Urothelium cell line (cell line): ENCODE measurements at regions not wholly inside any gene's neighbourhood (a gene's known extent, or its start where the extent isn't known, plus 50 kb on each side); places are given as distances from the start of the nearest gene placed in this dataset.
"Not testable (repeated sequence)": the region's sequence is repeated elsewhere in the genome, so short reads cannot be mapped to it uniquely, and the experiment has no call there.

Source experiments
- DNase-seq: peaks from one replicate; pipeline ENCODE4 v3.0.0; 2011; ENCODE audit warnings: low spot score, mixed read lengths
- FAIRE-seq: peaks from 2 replicates; lab custom pipeline; 2011; peaks lifted over from hg19 to GRCh38; lab: Jason Lieb, UNC

- FAIRE-seq, DNase-seq: not testable (repeated sequence)
Measured at GRCh38 chr21:10424097-10424886, 97.1 kb upstream of the TPTE start.

GRCh38 chr21:10424887-10425145 lies 96.6 kb upstream of the TPTE start:
- not testable (repeated sequence) for FAIRE-seq, DNase-seq

- FAIRE-seq (no peak), DNase-seq (no peak)
Measured at GRCh38 chr21:10425856-10426255, 95.5 kb upstream of the TPTE start.

DNA sequence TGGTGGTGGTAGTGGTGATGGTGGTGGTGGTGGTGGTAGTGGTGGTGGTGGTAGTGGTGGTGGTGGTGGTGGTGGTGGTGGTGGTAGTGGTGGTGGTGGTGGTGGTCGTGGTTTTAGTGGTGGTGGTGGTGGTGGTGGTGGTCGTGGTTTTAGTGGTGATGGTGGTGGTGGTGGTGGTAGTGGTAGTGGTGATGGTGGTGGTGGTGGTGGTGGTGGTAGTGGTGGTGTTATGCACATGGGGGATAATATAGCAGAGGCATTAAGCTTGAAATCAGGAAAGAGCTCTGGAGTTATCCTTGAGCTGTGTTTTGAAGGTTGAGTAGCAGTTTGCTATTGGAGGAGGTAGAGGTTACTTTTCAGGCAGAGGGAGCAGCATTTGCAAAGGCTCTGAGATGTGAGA lies 94.6 kb upstream of the TPTE start:
- not testable (repeated sequence) for FAIRE-seq, DNase-seq

DNA sequence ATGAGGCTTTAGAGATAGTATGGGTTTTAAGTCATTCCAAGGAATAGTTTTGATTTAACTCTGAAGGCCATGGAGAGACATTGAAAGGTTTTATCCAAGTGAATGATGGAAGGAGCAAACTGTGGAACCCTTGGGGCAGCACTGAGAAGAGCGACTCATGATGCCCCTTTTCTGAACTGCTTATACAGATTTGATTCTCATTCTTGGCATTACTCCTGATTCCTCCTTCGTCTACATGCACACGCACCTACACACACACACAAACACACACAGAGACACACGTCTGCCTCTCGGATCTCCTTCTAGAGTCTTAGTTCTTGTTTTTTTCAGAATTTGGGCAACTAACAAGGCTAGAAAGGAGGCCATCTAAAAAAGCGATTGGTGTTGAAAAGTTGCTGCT lies 94.1 kb upstream of the TPTE start:
- DNase-seq, FAIRE-seq: not testable (repeated sequence)

DNA sequence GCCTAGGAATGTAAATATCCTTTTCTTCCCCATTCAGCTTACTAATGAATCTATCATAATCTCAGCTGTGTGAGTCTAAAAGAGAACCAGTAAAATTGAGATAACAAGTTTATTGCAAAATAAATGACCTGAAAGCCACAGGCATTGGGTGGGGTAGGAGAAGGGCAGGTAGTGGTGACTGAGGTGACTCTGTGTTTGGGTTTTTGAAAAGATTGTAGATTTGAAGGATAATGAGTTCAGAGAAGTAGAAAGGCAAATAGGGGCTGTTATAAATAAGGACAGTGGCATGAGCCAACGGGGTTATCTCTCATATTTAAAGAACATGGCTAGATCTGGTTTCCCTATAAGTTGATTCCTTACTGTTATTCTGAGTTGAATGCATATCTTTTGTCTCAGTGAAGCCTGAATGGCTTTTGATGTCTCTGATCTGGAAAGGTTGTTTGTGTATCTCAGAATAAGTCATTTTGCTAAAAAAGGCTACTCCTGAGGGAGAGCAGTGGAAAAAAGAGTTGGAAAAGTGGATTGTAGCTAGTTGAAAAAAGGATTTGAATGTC lies 92.3 kb upstream of the TPTE start:
- not testable (repeated sequence) for FAIRE-seq, DNase-seq

GRCh38 chr21:10430005-10430404 lies 91.4 kb upstream of the TPTE start:
- FAIRE-seq = no peak

DNA sequence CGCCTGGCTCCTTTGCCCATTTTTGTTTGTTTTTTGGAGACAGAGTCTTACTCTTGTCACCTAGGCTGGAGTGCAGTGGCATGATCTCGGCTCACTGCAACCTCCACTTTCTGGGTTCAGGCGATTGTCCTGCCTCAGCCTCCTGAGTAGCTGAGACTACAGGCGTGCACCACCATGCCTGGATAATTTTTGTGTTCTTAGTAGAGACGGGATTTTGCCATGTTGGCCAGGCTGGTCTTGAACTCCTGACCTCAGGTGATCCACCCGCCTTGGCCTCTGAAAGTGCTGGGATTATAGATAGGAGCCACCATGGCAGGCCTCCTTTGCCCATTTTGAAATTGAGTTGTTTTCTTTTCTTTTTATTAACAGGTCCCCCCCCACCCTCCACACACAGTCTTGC lies 89.4 kb upstream of the TPTE start:
- not testable (repeated sequence) for FAIRE-seq, DNase-seq

More at GRCh38 chr21:10430005-10430404, 91.4 kb upstream of the TPTE start:
- DNase-seq = no peak

- not testable (repeated sequence) for FAIRE-seq, DNase-seq
Measured at GRCh38 chr21:10432456-10432855, 88.9 kb upstream of the TPTE start.

DNA sequence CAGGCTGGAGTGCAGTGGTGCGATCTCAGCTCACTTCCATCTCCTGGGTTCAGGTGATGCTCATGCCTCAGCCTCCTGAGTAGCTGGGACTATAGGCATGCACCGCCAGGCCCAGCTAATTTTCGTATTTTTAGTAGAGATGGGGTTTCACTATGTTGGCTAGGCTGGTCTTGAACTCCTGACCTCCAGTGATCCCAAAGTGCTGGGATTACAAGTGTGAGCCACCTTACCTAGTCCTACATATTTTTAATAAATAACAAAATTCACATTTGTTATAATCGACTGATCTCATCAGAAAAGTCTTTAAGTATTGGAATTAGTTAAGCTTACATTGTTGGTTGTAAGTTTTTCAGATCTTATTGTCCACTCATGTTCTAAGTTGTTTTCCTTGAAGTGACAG lies 83.4 kb upstream of the TPTE start:
- DNase-seq, FAIRE-seq: not testable (repeated sequence)

DNA sequence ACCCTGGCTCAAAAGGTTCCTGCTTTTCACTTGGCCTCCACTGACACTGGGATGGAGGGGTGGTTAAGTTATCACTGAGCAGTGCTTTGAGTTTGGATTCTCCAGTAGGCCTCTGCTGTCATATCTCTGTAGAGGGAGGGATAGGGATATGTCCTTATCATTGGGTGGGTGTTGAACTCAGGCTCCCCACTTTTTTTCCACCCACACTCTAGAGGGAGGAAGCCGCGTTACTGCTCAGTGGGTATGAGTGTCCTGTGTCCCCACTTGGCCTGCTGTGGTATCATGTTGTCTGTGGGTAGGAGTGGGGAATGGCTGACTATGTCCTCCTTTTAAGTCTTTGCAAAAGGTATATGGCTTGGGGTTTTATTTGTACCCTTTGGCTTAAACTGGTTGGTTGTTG lies 80.7 kb upstream of the TPTE start:
- not testable (repeated sequence) for FAIRE-seq, DNase-seq

DNA sequence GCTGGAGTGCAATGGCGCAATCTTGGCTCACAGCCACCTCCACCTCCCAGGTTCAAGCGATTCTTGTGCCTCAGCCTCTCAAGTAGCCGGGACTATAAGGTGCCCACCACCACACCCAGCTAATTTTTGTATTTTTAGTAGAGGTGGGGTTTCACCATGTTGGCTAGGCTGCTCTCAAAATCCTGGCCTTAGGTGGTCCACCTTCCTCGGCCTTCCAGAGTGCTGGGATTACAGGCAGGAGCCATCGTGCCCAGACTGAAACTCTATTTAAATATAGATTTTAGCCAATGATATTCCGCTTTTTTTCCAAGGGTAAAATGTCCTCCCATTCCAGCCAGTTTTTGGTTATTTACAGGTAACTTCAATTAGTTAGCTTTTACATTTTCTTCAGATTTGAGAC lies 79.4 kb upstream of the TPTE start:
- not testable (repeated sequence) for DNase-seq, FAIRE-seq

GRCh38 chr21:10445685-10446084 lies 75.7 kb upstream of the TPTE start:
- DNase-seq, FAIRE-seq: not testable (repeated sequence)

DNA sequence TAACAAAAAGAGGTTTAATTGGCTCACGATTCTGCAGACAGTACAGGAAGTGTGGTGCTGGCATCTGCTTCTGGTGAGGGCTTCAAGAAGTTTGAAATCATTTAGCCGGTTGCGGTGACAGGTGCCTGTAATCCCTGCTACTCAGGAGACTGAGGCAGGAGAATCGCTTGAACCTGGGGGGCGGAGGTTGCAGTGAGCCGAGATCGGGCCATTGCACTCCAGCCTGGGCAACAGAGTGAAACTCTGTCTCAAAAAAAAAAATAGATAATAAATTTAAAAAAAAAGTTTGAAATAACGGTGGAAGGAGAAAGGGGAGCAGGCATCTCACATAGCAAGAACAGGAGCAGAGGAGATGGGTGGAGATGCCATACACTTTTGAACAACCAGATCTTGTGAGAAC lies 71.9 kb upstream of the TPTE start:
- DNase-seq, FAIRE-seq: not testable (repeated sequence)

GRCh38 chr21:10451274-10451673 lies 70.1 kb upstream of the TPTE start:
- not testable (repeated sequence) for FAIRE-seq, DNase-seq

- not testable (repeated sequence) for FAIRE-seq, DNase-seq
Measured at GRCh38 chr21:10457765-10458164, 63.6 kb upstream of the TPTE start.

DNA sequence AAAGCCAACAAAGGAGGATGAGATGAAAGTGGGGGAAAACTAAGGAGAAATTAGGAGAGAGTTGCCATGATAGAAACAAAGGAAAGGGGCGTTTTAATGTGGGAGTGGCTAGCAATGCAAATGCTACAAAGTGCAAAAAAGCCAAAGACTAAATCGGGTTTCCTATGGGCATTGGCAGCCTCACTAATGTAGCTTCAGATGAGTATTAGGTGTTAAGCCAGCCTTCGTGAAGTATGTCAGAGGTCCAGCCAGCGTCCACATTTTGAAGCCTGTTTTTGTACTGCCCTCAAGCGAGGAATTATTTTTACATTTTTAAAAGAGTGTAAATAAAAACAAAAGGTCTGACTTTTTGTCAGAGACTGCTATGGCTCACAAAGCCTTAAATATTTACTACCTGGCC lies 60.4 kb upstream of the TPTE start:
- not testable (repeated sequence) for FAIRE-seq, DNase-seq

- FAIRE-seq, DNase-seq: not testable (repeated sequence)
Measured at GRCh38 chr21:10461445-10461844, 59.9 kb upstream of the TPTE start.

GRCh38 chr21:10463156-10463555 lies 58.2 kb upstream of the TPTE start:
- FAIRE-seq (no peak), DNase-seq (no peak)

- FAIRE-seq (no peak), DNase-seq (no peak)
Measured at GRCh38 chr21:10464975-10465374, 56.4 kb upstream of the TPTE start.

DNA sequence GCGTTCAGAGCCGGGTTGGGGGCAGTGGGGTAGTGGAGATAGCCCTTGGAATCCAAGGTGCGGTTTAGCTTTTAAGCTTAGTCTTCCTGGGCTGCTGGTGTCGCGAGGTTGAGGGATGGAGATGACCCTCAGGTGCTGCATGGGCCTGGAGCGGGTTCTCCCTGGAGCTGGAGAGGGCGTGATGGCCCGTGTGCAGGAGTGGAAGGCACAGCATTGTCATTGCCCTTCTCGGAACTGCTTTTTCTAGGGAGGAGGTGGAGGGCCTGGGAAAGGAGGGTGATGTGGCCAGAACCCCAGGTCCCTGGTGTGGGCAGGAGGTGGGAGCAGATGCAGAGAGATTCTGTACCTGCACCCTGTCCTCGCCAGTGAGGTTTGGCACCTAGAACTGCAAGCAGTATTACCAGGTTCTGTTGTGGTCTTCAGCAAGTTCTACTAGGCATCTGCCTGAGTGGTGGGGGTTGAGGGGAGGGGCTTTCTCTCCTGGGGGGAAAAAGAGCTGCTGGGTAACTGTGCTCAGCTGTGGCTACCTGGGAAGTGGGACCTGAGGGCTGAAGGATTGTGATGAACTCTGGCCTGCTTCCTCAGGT lies 55.8 kb upstream of the TPTE start:
- DNase-seq, FAIRE-seq: not testable (repeated sequence)

DNA sequence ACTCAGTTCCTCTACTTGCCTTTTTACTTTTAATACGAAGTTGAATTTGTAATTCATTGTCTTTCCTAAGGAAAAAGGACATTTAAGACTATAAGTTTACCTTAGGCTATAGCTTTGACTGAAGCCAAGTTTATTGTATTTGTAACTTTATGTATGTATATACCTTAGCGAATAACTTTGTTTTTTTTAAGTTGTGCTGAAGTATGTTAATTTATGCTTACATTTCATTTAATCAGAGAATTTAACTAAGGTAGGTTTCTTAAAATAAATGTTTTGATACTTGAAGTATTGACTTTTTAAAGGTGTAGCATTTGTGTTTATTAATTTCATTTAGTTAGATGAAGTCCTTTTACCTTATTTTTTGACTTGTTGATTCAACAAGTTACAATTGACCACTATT lies 55.2 kb upstream of the TPTE start:
- FAIRE-seq = no peak
- no peak for DNase-seq
